Epithelial cell of proximal tubule (primary cell): ENCODE measurements at regions not wholly inside any gene's neighbourhood (a gene's known extent, or its start where the extent isn't known, plus 50 kb on each side); places are given as distances from the start of the nearest gene placed in this dataset.

Experiments
- DNase-seq: peaks from one replicate; pipeline ENCODE4 v3.0.0-alpha.2; 2011; ENCODE audit warnings: low read depth
- H3K4me3 ChIP-seq: 2 replicates; pipeline ENCODE4 v1.5.1; 2011; ENCODE audit warnings: low read depth, mild to moderate bottlenecking, low read length
- TF ChIP-seq, protein P1 (sequence below): conservative IDR thresholded peaks from 2 replicates; pipeline ENCODE4 v1.5.1; 2012; ENCODE audit warnings: low read depth, mild to moderate bottlenecking, low read length

DNA sequence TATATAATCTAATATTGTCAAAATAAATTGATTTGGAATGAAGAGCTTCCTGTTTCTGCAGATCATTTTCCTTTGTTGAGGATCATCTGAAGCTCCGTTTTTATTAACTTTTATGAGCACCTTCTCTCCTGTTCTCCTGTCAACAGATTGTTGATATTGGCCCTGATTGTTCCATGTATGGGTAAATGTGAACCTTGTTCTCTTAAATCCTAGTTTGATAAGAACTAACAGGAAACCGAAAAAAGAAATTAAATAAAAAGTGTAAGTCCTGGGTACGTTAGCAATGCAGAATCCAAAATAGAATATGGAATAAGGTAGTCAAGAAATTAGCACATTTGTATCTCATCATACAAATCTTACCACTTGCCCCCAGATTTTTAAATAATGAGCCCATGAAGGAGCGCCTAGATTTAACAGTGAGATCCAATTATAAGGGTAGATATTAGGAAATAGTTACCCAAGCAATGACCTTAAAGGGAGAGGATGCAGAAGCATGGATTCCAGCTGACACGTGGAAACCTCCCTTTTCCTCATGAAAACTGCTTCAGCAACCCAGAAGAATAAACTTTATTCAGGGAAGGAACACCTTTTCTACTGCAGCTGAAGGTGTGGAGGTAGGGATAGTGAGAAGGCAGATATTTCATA is 80.8 kb upstream of the PIK3R1 start:
- TF ChIP-seq, protein P1, sequence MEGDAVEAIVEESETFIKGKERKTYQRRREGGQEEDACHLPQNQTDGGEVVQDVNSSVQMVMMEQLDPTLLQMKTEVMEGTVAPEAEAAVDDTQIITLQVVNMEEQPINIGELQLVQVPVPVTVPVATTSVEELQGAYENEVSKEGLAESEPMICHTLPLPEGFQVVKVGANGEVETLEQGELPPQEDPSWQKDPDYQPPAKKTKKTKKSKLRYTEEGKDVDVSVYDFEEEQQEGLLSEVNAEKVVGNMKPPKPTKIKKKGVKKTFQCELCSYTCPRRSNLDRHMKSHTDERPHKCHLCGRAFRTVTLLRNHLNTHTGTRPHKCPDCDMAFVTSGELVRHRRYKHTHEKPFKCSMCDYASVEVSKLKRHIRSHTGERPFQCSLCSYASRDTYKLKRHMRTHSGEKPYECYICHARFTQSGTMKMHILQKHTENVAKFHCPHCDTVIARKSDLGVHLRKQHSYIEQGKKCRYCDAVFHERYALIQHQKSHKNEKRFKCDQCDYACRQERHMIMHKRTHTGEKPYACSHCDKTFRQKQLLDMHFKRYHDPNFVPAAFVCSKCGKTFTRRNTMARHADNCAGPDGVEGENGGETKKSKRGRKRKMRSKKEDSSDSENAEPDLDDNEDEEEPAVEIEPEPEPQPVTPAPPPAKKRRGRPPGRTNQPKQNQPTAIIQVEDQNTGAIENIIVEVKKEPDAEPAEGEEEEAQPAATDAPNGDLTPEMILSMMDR, result no peak
- DNase-seq, result no peak
- no peak overlapping the region for H3K4me3 ChIP-seq

DNA sequence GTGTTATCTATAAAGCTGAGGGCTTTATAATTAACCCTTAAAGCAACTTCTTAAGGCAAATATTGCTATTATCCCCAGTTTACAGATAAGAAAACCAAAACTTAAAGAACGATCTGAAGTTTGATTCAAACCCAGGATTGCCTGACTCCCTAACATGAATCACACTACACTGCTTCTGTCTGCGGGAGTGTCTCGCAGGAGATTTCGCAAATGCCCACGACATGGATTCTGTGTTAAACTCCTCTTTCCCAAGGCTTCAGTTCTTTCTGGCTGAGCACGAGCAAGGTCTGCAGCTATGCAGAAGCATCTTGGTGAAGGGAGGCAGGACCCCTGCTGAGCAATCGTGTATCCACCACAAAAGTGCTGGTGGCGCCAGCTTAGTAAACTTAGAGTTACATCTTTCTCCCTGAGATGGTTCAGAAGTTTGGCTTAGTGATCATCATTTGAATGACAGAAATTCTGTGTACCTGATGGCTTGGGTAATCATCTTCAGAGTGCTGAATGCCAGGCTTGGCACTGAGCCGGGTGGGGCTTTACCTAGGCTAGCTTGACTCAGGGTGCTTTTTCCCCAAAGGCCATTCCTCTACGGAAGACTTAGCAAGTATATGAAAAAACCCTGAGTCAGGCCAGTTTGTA is 81.4 kb upstream of the PIK3R1 start:
- no peak overlapping the region for H3K4me3 ChIP-seq
- TF ChIP-seq, protein P1, result no peak
- no peak for DNase-seq

DNA sequence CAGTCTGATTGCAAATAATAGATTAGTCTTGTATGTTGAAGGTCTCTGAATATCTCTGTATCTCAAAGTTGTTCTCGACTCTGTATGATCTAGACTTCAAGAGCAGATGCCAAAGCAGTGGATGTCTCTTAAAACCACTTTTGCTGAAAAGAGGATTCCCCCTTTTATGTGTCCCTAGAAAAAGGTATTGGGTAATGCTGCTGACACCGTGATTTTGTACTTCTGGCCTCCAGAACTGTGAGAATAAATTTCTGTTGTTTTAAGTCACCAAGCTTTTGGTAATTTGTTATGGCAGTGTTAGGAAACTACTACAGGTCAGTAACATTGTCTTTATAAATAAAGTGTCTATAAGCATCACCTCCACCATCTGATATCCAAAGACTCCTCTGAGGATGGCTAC is 85.3 kb upstream of the PIK3R1 start:
- DNase-seq, result no peak
- TF ChIP-seq, protein P1, result no peak
- H3K4me3 ChIP-seq, result no peak overlapping the region

DNA sequence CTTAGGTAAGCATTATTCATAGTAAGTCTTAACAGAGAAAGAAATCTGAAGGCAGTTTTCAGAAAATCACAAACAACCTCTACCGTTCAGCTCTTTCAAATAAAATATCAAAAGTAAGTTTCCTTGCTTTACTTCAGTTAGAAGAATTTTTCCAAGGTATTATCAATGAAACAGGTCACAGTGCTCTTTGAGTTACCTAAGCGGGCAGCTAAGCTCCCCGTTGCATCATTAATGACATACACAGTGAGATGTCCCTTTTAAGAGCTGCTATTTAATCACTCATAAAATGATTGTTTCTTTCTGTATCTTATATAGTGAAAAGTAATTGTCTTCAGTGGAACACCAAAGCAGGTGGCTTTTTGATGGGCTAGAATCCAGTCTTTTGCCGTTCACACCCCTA is 86.2 kb upstream of the PIK3R1 start:
- H3K4me3 ChIP-seq, result no peak overlapping the region
- TF ChIP-seq, protein P1, result no peak
- no peak for DNase-seq

DNA sequence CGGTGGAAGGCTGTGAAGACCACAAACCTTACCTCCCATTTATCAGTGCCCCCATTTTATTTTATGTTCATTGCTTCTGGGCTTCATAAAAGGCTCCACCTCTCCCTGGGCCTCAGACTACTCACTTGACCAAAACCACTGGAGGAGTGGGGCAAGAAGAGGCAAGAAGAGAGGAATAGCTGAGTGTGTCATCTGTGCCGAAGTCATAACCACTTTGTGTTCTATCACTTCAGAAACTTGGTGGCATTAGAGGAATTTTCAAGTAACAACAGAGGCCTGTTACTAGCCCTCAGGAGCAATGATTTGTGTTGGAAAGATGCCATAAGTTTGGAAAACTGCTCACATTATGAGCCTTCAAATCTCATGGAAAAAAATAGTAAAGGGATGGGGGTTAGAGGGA is 88.7 kb upstream of the PIK3R1 start:
- no peak overlapping the region for H3K4me3 ChIP-seq
- TF ChIP-seq, protein P1, result no peak
- no peak for DNase-seq

DNA sequence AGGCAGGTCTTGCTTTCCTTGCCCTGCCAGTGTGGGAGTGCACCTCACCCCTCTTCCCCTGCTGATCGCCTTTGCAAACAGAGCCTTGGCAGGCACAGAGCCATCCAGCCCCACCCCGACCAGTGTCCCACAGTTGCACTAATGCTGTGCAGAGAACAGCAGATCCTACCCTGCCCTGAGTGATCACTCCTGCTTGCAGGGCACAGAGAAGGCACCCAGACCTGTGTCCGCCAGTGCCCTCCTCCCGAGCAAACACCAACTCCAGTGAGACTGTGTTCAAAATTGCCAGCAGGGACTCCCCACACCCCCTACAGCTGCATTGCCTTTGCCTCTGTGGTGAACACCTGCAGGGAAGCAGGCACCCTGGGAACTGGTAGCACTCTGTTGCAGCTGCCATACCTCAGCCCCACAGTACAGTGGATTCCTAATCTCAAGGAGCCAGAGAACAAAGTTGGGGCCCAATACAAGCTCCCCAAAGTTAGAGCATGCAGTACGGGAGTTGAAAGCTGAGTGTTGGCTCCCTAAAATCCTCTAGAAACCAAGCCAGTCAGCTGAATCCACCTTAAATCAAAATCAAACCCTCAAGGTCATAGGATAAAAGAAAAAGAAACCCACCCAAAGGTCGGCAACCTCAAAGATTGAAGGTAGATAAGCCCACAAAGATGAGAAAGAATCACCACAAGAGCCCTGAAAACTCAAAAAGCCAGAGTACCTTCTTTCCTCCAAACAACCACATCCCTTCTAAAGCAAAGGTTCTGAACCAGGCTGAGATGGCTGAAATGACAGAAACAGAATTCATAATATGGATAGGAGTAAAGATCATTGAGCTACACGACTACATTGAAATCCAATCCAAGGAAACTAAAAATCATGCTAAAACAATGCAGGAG is 92.9 kb upstream of the PIK3R1 start:
- TF ChIP-seq, protein P1, result no peak
- no peak for DNase-seq

More for the DNA sequence above, 92.9 kb upstream of the PIK3R1 start:
- no peak overlapping the region for H3K4me3 ChIP-seq
